Transverse colon (tissue), 4 donors: ENCODE measurements at regions not wholly inside any gene's neighbourhood (a gene's known extent, or its start where the extent isn't known, plus 50 kb on each side); places are given as distances from the start of the nearest gene placed in this dataset.

Experiments
- DNase-seq: peaks from one replicate; pipeline ENCODE4 v3.0.0-alpha.2; 2019
- H3K27ac ChIP-seq, 4 donors: fragments of 200-600 bp; sonication (generic); 2 replicates each; pipeline ENCODE4 v1.5.1; 2016 to 2018; ENCODE audit warnings: inconsistent platforms in 4 of 4
- H3K27me3 ChIP-seq: fragments of 200-600 bp; sonication (generic); 2 replicates; pipeline ENCODE4 v1.5.1; 2017; ENCODE audit warnings: inconsistent platforms
- H3K36me3 ChIP-seq, 4 donors: fragments of 200-600 bp; sonication (generic); 2 replicates each; pipeline ENCODE4 v1.5.1; 2017 to 2019; ENCODE audit warnings: inconsistent platforms in 4 of 4
- H3K4me1 ChIP-seq, 4 donors: fragments of 200-600 bp; sonication (generic); 2 replicates each; pipeline ENCODE4 v1.5.1; 2017 to 2020; ENCODE audit warnings: inconsistent platforms in 4 of 4
- H3K4me3 ChIP-seq, 4 donors: fragments of 200-600 bp; sonication (generic); 1 replicate in 1 of 4; 2 replicates in 3 of 4; pipeline versions ENCODE4 v1.5.1 to v1.6.1; 2017 to 2019; ENCODE audit warnings: inconsistent platforms in 4 of 4
- H3K9me3 ChIP-seq, 2 donors: fragments of 200-600 bp; sonication (generic); 2 replicates each; pipeline ENCODE4 v1.5.1; 2017 to 2019; ENCODE audit warnings: inconsistent platforms in 2 of 2
- EP300 ChIP-seq: sonication (generic); formaldehyde crosslinking; IDR thresholded peaks from one replicate; pipeline ENCODE4 v1.6.1; 2017; ENCODE audit warnings: antibody characterized with exemption, low read depth
- POLR2A ChIP-seq: fragments of 450-650 bp; IDR thresholded peaks from one replicate; pipeline ENCODE4 v1.6.1; 2016; ENCODE audit warnings: antibody characterized with exemption, mild to moderate bottlenecking, moderate library complexity
- POLR2AphosphoS5 ChIP-seq, 3 donors: sonication (generic); formaldehyde crosslinking; IDR thresholded peaks; one replicate each; pipeline ENCODE4 v1.6.1; 2016; ENCODE audit warnings: antibody characterized with exemption in 3 of 3
- WGBS, 2 donors: methylation state at CpG; one replicate each; pipeline ENCODE4 v1.1.5; 2018; ENCODE audit warnings: low coverage in 1 of 2; 5-methylcytosine and 5-hydroxymethylcytosine counted together
- in situ Hi-C, 4 donors: fragments of 200-750 bp; cut with MboI; loops; one replicate each; pipeline versions ENCODE4 v1.15.0 to v1.15.1; 2017; ENCODE audit warnings: low sequenced_read_pairs in 3 of 4, low pct_ligation_motif_present in 1 of 4, low pct_unique_long_range_greater_than_20kb in 1 of 4
- intact Hi-C: fragments of 100-400 bp; cut with DNase I; formaldehyde crosslinking; loops from one replicate; pipeline ENCODE4 v1.15.1; 2023; ENCODE audit warnings: low total_unique reads
- TF ChIP-seq, protein P1 (sequence below), 5 experiments: fragments of 200-600 bp in 3 of 5; fragments of 450-650 bp in 2 of 5; sonication (generic) in 3 of 5; IDR thresholded peaks; 1 replicate in 2 of 5; 2 replicates in 3 of 5; pipeline ENCODE4 v1.5.1; 2016 to 2017; ENCODE audit warnings: antibody characterized with exemption in 5 of 5, inconsistent platforms in 3 of 5, mild to moderate bottlenecking in 2 of 5, moderate library complexity in 1 of 5

DNA sequence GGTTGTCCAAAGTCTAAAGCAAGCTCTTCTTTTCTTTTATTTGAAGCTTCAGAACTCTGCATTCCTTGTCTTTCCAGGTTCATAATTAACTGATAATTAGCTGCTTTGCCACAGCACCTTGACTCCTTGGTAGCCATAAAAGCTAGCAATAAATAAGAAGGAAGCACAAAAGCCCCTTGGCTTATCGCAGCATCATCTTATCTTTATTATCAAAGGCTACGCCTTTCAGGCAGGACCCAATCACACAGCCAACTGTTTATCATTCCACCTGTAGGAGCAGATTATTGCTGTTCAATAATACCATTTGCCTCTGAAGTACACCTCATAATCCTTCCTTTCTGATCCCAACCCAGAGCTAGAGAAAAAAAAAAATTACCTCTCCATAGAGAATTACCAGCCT is 489.2 kb downstream of the SATB2 start:
- TF ChIP-seq POLR2AphosphoS5 (IDR thresholded peaks at IDR 0.05) = peak in 2 of 3 donors; percentile 39 to 61
- TF ChIP-seq, protein P1, sequence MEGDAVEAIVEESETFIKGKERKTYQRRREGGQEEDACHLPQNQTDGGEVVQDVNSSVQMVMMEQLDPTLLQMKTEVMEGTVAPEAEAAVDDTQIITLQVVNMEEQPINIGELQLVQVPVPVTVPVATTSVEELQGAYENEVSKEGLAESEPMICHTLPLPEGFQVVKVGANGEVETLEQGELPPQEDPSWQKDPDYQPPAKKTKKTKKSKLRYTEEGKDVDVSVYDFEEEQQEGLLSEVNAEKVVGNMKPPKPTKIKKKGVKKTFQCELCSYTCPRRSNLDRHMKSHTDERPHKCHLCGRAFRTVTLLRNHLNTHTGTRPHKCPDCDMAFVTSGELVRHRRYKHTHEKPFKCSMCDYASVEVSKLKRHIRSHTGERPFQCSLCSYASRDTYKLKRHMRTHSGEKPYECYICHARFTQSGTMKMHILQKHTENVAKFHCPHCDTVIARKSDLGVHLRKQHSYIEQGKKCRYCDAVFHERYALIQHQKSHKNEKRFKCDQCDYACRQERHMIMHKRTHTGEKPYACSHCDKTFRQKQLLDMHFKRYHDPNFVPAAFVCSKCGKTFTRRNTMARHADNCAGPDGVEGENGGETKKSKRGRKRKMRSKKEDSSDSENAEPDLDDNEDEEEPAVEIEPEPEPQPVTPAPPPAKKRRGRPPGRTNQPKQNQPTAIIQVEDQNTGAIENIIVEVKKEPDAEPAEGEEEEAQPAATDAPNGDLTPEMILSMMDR (IDR thresholded peaks at IDR 0.05) = peak in 2 of 5 experiments; percentile 52 to 55
- TF ChIP-seq EP300 = no peak
- 33 to 41% methylated on average over 1 to 2 of the region's 2 CpGs for WGBS, 2 donors
- Histone ChIP-seq H3K4me1 (peaks cover 0 to 20% (median 10%) of the 10 kb centered on the region in 4 donors), H3K4me3 (no peak overlapping the region), H3K27me3 (no peaks in the 10 kb centered on the region), H3K9me3 (no peaks in the 10 kb centered on the region), H3K36me3 (no peaks in the 10 kb centered on the region), H3K27ac (peak overlapping the region; percentile 7 to 53 (median 40))
- DNase-seq = peak; percentile 35
- intact Hi-C loops = no loop called here
- in situ Hi-C loops = no loop called here

DNA sequence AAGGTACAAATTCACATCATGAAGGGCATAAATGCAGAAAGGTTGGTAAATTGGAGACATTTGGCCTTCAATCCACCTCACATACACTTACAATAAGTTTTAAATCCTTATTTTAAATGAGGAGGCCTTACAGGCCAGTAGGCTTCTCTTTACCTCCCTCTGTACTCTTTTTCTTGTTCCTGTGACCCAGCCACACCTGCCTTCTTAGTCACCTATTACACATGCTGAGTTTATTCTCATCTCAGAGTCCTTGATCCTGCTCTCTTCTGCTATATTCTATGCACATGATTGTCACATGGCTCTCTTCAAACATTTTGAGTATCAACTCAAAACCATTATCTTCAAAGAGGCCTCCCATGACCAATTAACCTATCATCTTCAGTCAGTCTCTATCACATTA is 491.5 kb downstream of the SATB2 start:
- in situ Hi-C loops (no loop called here), intact Hi-C loops (no loop called here)
- H3K4me1 ChIP-seq = peaks cover 0 to 20% (median 10%) of the 10 kb centered on the region in 4 donors
- H3K27me3 ChIP-seq = no peaks in the 10 kb centered on the region
- H3K27ac ChIP-seq = no peak overlapping the region
- H3K4me3 ChIP-seq = no peak overlapping the region
- no peak for DNase-seq
- no peaks in the 10 kb centered on the region for H3K9me3 ChIP-seq
- TF ChIP-seq POLR2AphosphoS5 (IDR thresholded peaks at IDR 0.05) (no peak), POLR2A (no peak), EP300 (no peak)
- TF ChIP-seq, protein P1 (IDR thresholded peaks at IDR 0.05) = no peak
- H3K36me3 ChIP-seq = no peaks in the 10 kb centered on the region

DNA sequence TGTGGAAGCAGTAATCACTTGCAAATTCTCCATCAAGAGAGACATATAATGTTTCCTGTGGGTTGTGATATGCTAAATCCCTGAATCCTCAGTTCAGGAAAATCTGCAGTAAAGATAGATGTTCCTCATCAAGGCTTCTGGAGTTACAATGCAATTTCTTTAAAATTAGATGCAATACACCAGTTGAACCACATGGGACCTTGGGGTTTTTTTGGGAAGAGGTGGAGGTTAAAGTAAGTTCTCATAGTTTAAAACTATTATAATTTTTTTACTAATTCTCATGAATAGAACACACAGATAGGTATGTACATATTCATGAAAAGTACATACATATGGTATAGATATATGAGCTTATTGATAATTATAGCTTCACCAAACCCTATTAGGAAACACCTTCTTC is 496.2 kb downstream of the SATB2 start:
- TF ChIP-seq POLR2A (no peak), POLR2AphosphoS5 (IDR thresholded peaks at IDR 0.05) (no peak)
- TF ChIP-seq, protein P1 (IDR thresholded peaks at IDR 0.05) = peak in 1 of 5 experiments; percentile 10
- Histone ChIP-seq H3K4me1 (peaks cover 0 to 5% (median 0%) of the 10 kb centered on the region in 4 donors), H3K27me3 (no peaks in the 10 kb centered on the region), H3K36me3 (no peaks in the 10 kb centered on the region), H3K4me3 (no peak overlapping the region), H3K9me3 (no peaks in the 10 kb centered on the region), H3K27ac (no peak overlapping the region)
- intact Hi-C loops (no loop called here), in situ Hi-C loops (no loop called here)
- no peak for DNase-seq

DNA sequence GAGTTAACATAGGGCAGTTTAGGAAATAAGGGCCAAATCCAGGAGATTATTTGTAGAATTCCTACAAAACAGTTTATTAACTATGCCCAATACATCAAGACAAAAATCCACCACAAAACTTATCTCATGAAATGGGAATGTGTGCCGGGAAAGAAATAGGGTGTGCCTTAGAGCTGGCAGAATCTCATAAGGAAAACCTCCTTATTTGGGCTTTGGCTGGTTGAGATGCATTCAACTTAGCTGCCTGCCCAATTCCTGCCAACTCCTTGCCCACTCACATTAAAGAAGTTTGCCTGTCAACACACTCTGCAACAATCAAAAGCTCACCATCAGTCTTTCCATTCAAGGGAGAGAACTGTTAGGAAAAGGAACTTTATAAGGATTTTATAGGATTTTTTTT is 500.6 kb downstream of the SATB2 start:
- Histone ChIP-seq H3K4me3 (no peak overlapping the region), H3K4me1 (peaks cover 0 to 19% (median 8%) of the 10 kb centered on the region in 4 donors), H3K36me3 (no peaks in the 10 kb centered on the region), H3K9me3 (no peaks in the 10 kb centered on the region), H3K27ac (no peak overlapping the region), H3K27me3 (no peaks in the 10 kb centered on the region)
- intact Hi-C loops (no loop called here), in situ Hi-C loops (no loop called here)
- 20 to 71% methylated on average over 1 of the region's 1 CpG for WGBS, 2 donors
- TF ChIP-seq, protein P1 (IDR thresholded peaks at IDR 0.05) = no peak
- TF ChIP-seq POLR2A (no peak), EP300 (no peak), POLR2AphosphoS5 (IDR thresholded peaks at IDR 0.05) (no peak)
- no peak for DNase-seq
